ENCODE measurements at regions not wholly inside any gene's neighbourhood (a gene's known extent, or its start where the extent isn't known, plus 50 kb on each side); places are given as distances from the start of the nearest gene placed in this dataset.
"Not testable (repeated sequence)": the region's sequence is repeated elsewhere in the genome, so short reads cannot be mapped to it uniquely, and the experiment has no call there.

DNA sequence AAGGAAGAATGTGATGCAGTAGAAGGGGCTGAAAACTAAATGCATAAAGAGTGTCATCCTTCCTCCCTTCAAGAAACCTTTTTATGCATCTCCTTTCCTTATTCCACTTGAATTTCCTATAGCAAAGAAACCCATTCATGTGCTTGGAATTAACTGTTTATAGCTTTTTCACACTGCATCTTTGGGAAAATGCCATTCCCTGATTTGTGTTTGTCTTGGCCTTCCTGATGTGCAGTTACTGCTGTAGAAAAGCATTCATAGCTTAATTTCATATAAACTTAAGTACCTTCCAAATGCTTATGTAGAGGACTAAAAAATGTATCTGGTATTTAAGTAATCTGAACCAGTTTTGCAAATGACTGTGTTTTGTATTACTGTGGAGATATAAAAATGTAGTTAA is 61.8 kb downstream of the SDR9C7 start:
- DNase-seq, result no peak

DNA sequence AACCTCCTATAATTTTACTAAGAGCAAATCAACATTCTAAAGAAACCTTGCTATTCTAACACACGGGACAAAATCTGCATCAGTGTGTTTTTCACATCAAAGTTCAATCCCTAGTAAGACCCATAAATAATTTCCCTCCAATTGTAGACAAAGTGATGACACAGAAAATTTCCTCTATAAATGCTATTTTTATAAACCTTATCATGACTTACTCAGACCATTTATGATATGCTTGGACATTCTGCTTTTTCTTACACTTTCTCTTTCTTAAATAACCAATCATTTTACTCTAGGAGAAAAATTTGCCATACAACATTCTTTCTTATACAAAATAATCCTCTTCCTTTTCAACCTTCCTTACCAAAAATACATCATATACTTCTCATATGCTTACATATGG is 67.0 kb downstream of the SDR9C7 start:
- DNase-seq, result no peak

DNA sequence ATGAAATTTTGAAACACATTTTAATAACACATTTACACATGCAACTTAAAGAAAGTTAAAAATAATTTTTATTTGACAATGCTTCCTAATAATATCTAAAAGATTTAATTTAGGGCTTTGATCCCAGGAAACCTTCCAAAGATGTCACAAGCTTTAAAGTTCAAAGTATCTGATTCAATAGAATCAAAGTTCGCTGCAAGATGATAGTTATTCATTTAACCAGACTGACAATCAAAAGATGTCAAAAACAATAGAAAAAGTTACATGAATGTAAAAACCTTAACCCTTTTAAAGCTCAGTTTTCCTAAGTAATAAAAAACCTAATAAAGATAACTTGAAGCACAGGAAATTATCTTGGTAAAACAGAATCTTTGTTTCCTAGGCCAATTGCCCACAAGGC is 67.7 kb downstream of the SDR9C7 start:
- no peak for DNase-seq

DNA sequence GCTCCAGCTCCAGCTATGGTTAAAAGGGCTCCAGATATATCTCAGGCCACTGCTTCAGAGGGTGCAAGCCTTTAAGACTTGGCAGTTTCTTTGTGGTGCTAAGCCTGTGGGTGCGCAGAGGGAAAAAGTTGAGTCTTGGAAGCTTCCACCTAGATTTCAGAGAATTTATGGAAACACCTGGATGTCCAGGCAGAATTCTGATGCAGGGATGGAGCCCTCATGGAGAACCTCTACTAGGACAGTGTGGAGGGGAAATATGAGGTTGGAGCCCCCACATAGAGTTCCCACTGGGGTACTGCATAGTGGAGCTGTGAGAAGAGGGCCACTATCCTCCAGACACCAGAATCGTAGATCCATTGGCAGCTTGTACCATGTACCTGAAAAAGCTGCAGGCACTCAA is 69.9 kb downstream of the SDR9C7 start:
- no peak for DNase-seq

DNA sequence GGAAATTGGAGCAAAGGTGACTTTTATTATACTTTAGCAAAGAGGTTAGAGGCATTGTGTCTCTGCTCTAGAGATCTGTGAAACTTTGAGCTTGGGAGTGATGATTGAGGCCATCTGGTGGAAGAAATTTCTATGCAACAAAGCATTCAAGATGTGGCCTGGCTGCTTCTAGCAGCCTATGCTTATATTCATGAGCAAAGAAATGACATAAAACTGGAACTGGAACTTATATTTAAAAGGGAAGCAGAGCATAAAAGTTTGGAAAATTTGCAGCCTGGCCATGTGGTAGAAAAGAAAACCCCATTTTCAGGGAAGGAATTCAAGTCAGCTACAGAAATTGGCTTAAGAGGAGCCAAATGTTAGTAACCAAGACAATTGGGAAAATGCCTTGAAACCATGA is 70.4 kb downstream of the SDR9C7 start:
- DNase-seq, result no peak

DNA sequence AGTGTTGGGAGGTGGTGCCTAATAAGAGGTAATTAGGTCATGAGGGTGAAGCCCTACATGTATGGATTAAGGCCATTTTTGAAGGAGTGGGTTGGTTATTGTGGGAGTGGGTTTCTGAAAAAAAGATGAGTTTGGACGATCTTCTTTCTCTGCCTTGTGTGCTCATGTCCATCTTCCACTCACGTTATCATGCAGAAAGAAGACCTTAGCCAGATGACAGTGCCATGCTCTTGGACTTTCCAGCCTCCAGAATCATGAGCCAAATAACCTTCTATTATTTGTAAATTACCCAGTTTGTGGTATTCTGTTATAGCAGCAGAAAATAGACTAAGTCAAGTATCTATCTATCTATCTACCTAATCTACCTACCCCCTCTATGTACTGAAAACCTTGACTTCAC is 71.9 kb downstream of the SDR9C7 start:
- no peak for DNase-seq

DNA sequence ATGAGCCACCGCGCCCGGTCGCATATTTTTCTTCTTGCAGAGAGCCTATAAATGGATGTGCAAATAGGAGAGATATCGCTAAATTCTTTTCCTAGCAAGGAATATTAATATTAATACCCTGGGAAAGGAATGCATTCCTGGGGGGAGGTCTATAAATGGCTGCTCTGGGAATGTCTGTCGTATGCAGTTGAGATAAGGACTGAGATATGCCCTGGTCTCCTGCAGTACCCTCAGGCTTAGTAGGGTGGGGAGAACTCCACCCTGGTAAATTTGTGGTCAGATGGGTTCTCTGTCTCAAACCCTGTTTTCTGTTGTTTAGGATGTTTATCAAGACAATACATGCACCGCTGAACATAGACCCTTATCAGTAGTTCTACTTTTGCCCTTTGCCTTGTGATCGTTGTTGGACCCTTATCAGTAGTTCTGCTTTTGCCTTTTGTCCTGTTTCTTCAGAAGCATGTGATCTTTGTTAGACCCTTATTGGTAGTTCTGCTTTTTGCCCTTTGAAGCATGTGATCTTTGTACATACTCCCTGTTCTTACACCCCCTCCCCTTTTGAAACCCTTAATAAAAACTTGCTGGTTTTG is 80.7 kb downstream of the SDR9C7 start:
- DNase-seq, result not testable (repeated sequence)

DNA sequence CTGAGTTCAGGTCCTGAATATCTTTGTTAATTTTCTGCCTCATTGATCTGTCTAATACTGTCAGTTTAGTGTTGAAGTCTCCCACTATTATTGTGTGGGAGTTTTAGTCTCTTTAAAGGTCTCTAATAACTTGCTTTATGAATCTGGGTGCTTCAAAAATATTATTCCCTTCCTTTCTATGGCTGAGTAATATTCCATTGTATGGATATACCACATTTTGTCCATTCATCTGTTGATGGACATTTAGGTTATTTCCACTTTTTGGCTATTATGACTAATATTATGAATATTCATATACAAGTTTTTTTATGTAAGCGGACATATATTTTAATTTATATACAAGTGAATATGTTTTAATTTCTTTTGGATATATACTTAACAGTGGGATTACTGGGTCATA is 82.7 kb downstream of the SDR9C7 start:
- DNase-seq, result no peak

DNA sequence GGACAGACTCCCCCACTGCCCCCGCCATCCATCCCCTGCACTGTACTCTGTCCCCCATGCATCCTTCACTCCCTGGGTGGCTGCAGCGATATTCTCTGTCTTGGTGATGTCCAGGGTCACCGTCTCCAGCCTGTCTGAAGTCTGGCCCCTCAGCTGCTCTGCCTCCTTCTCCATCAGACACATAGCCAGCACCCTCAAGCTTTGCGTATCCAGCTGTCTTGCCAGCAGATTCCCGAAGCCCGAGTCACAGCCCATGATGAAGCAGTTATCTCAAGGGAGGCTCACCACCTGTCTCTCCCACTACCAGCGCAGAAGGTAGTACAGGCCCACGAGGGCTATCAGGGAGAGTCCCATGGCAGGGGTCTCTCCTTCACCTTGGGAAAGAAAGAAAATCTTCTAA is 77.8 kb downstream of the HSD17B6 start:
- no peak for DNase-seq

DNA sequence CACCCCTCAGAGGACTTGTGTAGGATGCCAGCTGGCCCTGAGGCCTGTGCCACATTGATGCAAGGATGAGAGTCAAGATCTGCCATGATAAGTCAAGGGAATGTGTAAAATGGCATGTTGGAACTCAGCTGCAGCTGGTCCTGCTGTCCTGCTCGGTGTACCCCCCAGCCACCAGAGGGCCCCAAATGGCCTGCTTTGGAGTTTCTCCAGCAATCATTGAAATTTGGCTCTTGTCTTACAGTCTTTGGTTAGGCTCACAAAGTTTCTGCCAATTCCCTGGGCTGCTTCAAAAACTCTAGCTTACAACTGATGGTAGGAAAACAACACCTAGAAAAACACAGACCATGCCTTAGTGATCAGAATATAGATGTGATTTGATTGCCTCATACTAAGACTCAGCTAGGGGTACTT is 76.8 kb downstream of the HSD17B6 start:
- peak; percentile 18 for DNase-seq

DNA sequence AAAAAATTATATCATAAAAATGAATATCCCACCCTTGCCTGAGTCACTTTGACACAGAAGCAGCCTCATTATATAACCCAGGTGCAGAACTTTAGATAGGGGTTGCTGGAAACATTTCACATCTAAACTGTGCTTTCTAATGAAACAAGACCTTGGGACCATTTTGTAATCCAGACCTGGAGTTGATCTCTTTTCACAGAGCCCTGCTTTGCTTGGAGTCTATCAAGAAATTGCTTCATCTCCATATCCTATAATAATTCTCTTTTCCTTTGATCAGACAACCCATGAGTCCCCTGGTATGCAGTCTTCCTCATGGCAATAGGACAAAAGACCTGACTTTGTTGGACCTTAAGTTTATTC is 76.3 kb downstream of the HSD17B6 start:
- DNase-seq, result no peak

DNA sequence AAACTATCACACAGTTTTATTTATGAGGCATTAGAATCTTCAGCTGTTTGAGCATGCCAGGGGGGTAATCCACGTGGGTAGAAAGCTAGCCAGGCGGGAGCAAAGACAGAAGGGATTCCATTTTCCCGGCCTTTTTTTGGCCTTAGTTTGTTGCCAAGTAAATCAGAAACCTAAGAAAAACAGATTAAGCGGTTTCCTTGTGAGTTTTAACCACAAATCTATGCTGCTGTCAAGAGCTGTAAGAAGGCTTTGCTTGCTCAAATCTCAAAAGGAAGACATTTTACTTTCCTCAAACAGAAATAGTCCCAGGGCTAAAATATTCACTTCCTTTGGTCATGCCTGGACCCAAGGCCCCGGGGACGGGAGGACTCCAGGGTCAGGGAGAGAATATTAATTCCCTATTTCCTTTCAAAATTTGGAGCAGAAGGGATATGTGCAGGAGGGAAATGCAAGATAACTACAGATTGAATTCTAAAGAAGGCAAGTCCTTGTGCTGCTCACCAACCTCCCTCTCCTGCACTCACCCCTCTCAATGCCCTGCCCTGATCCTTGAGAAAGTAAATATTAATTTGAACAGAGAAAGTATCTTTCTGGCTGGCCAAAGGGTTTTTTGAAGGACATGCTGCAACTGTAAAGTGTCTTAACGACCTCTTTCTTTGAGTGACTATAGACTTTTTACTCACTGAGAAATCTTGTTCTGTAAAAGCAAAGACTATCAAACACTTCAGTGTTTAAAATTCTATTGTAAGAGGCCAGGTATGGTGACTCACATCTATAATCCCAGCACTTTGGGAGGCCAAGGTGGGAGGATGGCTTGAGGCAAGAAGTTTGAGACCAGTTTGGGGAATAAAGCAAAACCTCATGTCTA is 75.7 kb downstream of the HSD17B6 start:
- DNase-seq, result no peak
